GM19043 (cell line): ENCODE measurements at regions not wholly inside any gene's neighbourhood (a gene's known extent, or its start where the extent isn't known, plus 50 kb on each side); places are given as distances from the start of the nearest gene placed in this dataset.

Source experiments
- ATAC-seq: cut with Tn5 transposase; IDR thresholded peaks from one replicate; pipeline ENCODE4 v1.9.1; 2021; ENCODE audit warnings: low read depth; ENCODE audit not compliant: unreplicated experiment

GRCh38 chr15:69648775-69649735, 196.4 kb downstream of the RPLP1 start:
- no peak for ATAC-seq

- ATAC-seq: no peak
Measured at GRCh38 chr15:69652293-69652692, 199.7 kb downstream of the RPLP1 start.

DNA sequence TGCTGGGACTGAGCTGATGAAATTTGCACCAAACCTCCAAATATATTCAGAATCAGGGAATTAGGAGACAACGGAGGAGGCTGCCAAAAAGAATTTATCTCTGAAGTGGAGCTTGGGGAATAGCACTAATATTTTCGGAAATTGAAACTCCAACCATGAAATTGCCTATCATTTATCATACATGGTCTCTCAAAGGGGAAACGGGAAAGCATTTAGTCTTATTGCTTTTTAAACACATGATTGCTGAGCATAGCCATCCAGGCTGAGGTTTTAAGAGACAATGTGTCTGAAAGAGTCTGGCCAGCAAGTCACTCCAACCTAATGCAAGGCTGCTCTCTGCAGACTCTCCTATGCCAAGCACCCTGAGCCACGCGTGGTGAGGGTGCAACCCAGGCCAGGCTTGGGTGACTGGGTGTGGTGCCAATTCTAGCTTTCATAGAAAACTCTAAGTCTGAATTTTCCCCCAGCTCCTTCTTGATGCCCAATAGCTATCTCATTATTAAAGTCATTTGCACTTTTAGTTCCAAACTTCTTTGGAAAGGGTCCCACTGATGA, 200.2 kb downstream of the RPLP1 start:
- ATAC-seq: no peak

- ATAC-seq: no peak
Measured at GRCh38 chr15:69653306-69653705, 200.7 kb downstream of the RPLP1 start.

- no peak for ATAC-seq
Measured at GRCh38 chr15:69653846-69654245, 201.2 kb downstream of the RPLP1 start.

DNA sequence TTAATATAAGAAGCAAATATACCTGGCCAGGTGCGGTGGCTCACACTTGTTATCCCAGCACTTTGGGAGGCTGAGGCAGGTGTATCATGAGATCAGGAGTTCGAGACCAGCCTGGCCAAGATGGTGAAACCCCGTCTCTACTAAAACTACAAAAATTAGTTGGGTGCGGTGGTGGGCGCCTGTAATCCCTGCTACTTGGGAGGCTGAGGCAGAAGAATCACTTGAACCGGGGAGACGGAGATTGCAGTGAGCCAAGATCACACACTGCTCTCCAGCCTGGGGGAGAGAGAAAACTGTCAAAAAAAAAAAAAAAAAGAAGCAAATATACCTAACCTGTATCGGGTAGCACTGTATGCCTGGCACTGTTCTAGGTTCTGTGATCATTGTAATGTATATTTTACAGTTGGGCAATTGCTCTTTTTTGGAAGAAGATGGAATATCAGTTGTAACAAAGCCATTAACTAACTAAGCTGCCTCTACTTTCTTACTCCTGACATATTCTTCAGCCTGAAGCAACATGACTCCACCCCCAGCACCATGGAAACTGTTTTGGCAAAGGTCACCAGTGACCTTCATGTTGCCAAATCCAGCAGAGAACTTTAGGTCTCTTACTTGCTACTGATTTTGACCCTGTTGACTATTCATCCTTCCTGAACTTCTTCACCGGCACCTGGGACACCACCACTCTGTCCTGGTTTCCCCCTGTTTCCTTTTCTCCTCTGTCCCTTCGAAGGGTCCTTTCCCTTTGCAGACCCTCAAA, 203.8 kb downstream of the RPLP1 start:
- no peak for ATAC-seq

- ATAC-seq: no peak
Measured at GRCh38 chr15:69657626-69658025, 205.0 kb downstream of the RPLP1 start.

- ATAC-seq: no peak
Measured at GRCh38 chr15:69658411-69658945, 205.9 kb downstream of the RPLP1 start.

GRCh38 chr15:69659454-69660050, 206.9 kb downstream of the RPLP1 start:
- no peak for ATAC-seq

GRCh38 chr15:69660114-69660513, 207.5 kb downstream of the RPLP1 start:
- ATAC-seq: no peak

- ATAC-seq: no peak
Measured at GRCh38 chr15:69660658-69661405, 208.2 kb downstream of the RPLP1 start.

DNA sequence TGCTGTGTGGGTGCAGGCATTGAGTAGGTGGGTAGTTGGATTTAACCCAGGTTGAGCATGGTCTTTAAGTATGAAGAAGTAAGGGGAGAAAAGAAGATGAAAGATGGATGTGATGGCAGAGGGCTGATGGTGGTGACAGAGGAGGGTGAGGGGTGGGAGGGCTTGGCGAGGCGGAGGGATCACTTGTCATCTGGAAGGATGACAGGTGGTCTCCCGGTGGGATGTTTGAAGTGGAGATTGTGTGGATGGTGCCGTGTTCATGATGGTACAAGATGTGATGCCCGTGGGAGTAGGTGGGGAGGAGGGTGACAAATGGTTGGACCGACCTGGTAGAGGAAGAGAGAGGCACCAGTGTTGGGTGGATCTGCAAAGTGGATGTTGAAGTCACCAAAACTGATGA, 208.8 kb downstream of the RPLP1 start:
- no peak for ATAC-seq

DNA sequence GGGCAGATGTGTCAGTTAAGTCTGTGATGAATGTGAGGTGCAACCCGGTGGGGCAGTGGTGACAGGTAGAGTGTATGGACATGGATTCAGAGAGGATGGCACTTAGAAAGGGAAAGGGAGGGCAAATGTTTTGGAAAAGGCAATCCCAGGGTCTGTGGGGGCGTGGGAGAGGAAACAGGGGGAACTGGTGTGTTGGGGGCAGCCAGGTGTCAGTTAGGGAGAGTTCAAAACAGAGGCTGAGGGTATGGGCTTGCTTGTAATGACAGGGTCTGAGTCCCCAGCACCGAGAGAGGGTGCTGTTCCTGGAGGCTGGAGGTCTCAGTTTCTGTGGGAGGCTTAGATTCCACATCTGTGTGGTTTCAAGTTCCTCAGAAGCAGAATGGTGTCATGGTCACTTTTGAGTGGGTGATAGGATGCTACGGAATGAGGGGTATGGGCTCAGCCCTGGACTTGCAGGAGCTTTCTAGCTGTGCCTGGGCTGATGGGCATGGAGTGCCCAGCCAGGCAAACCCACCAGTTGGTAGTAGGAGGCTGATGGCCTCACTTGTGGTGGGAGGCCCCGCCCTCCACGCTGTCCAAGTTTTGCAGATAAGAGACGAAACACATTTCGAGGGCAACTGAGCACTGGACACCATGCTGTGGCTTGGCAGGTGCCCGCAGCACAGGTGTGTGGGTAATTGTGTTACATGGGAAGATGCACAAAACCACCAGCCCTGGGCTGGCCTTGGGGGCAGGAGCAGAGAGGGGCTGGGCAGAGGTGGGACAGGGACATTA, 209.4 kb downstream of the RPLP1 start:
- no peak for ATAC-seq

DNA sequence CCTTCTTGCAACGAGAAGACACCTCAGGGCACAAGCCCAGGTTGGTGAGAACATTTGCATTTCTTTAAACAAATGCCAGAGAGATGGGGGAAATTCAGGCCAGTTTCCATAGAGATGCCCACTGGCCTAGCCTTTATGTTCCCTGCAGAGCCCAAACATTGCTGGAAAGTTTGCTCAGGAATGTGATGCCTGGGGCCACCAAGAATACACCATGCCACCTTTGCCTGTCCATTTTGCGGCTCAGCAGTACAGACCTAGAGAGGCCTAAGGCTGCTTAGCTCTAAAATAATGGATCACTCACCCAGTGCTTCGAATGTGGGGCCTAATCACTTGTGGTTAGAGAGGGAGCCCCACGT, 210.0 kb downstream of the RPLP1 start:
- no peak for ATAC-seq

GRCh38 chr15:69663441-69663840, 210.8 kb downstream of the RPLP1 start:
- no peak for ATAC-seq

DNA sequence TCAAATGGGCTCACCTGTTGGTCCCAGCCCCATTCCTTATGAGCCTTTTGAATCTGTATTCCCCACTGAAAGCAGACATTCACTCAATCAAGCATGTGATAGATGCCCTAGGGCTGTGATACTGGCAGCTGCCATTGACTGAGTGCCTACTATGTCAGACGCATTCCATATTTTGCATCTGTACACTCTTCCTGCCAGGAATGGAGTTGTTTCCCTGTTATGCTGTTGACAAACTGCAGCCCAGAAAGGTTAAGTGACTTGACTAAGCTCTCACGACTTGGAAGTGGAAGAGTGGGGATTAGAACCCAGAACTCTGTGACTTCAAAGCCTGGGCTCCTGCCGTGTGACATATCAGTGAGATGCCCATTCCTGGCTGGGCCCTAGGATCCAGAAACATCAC, 211.4 kb downstream of the RPLP1 start:
- no peak for ATAC-seq

DNA sequence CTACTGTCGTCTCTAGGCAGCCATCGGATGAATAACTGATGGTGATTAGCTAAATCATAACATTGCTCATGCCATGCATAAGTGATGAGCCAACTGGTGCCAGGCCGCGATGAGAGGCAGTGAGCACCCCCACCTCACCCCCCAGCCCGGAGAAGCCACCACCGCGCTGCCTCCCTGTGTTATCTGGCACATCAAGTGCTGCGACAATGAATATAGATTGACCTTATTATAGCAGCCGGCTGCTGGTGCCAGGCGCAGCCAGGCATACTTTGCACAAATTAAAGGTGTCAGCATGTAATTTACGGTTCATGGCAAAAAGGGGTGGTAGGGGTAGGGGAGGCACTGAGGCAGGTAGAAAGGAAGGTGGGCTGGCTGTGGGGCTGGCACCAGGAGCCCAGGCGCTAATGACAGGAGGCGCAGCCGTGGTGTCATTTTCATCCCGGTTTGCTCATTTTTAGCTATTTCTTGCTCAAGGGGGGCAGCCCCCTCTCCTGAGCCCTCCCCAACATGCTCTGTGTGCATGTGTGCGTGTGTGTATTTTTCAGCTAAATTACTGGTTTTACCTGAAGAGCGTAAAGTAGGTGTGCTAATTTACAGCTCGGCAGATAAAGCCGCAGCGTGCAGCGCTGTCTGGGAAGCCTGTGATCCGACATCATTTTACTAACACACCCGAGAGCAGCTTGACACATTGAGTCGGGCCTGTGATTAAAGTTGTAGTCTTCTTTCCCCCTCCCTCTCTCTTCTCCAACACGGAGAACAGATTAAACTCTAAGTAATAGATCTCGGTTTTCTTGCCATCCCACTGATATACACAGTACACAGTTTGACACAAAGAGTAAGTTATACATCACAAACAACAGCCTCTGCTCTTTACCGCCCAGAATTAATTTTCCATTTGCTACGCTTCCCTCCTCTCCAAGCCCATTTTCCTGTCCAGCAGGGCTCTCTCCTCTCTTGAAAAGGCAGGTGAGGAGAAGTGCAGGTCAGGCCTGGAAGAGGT, 212.3 kb downstream of the RPLP1 start:
- ATAC-seq: no peak

GRCh38 chr15:69665641-69666111, 213.1 kb downstream of the RPLP1 start:
- ATAC-seq: no peak
